ENCODE measurements at regions not wholly inside any gene's neighbourhood (a gene's known extent, or its start where the extent isn't known, plus 50 kb on each side); places are given as distances from the start of the nearest gene placed in this dataset.

DNA sequence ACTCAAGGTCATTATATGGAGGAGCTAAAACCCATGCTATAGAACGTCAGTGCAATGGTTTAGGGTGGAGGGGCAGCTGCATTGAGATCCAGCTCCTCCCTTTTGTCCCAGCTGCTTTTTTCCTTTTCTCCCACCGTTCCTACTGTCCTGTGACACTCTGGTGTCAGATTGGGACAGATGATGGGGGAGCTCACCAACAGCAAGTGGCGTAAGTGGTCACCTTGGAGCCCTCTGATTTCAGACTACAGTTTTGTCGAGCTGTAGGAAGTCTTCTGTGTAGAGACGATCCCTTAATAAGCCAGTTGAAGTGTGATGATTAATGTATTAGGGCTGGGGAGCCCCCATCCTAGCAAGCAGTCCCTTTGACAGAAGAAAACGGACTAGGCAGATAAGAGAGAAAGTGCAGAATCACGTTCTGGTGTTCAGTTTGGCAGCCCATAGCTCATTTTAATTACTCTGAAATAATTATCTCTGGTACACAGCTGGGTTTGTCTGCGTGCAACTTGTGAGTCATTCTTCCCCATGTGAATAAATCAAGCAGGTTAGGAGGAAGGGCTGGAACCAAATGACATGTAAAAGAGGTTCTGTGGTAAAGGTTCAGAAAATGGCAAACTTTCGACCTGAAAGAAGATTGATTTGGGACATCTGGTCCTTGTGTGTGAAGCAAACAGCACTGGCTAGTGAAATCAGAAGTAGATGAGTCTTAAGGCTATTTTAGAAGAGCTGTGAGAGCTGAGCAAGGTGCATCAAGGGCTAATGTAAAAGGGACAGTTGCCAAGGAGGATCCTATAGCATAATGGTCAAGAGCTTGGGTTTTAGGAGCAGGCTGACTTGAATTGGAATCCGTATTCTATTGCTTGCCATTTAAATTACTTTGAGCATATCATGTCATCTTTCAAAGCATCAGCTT lies 241.4 kb downstream of the EDEM1 start:
- no peak for DNase-seq (ENCODE audit: low read depth)

DNA sequence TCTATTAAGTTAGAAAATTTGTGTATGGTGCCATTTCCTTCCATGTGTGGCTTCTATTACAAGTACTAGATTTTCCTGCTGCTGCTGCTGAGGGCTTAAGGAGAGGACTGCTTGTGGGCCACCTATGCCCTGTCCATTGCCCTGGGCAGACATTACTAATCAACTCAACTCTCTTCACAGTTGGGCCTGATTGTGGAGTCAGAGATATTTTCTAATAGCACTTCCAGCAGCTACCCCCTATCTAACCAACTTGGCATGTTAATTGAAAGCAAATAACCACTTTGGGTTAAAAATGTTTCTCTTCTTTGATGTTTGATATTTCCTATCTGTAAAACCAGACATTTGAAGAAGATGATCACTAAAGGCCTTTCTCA lies 242.0 kb downstream of the EDEM1 start:
- no peak for DNase-seq (ENCODE audit: low read depth)

DNA sequence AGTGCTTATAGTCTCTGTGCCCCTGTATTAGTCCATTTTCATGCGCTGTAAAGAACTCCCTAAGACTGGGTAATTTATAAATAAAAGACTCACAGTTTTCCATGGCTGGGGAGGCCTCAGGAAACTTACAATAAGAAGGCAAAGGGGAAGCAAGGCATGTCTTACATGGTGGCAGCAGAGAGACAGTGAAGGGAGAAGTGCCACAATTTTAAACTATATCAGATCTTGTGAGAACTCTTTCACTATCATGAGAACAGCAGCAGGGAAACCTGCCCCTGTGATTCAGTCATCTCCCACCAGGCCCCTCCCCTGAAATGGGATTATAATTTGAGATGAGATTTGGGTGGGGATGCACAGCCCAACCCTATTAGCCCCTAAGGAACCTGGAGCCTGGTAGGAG lies 243.2 kb downstream of the EDEM1 start:
- DNase-seq (ENCODE audit: low read depth) = no peak

DNA sequence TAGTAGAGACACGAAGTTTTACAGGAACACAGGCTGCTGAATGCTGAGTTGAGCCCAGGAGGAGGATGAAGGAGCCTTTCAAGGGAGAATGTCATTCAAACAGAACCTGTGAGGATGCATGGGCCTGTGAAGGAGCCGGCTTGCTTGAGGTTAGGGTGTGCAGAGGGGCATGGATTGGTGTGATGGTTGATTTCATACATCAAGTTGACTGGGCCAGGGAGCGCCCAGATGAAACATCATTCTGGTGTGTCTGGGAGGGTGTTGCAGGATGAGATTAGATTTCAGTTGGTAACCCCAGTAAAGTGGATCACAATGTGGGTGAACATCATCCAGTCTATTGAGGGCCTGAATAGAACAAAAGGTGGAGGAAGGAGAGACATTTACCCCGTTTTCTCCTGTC lies 243.6 kb downstream of the EDEM1 start:
- no peak for DNase-seq (ENCODE audit: low read depth)

DNA sequence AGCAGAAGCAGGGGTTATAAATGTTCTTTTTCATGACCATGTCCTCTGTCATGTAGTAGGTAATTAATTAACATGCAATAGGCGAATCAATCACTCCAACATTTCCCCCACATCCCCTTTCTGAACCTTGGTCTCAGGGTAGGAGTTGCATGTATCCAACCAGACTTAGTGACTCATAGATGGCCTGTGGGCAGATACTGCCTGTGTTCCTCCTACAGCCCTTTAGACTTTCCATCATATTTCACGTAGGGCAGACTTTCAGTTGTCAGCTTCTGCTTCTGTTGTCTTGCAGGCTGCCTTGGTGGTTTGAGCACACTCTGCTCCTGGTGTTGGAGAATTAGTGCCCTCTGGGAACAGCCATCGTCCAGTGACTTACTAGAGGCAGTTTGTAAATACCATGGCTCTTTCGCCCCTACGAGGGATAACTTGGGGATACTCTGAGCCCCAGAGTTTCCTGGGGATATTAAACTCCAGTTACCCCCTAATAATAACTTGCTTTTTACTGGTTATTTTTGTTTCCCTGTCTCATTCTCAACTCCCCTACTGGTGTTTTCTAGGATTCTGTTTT lies 244.4 kb downstream of the EDEM1 start:
- DNase-seq (ENCODE audit: low read depth) = no peak

DNA sequence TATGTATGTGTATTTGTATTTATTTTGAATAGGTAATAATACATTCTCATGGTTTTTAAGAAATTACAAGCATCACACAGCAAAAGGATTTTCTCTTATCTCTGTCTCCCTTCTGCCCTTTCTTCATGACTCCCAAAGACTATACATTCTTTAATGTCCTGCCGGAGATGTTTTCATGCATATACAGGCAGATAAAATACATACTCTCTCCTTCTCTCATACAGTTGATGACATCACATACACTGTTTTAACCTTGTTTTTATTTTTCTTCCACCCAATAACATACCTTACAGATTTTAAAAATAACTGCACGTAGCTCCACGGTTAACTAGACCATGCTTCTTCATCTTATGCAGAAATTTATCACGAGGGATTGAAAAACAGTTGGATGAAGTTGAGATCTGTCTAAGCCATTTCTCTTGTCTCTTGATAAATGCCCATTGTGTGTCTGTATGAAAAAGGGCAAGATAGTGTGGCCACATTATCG lies 249.8 kb downstream of the EDEM1 start:
- DNase-seq (ENCODE audit: low read depth) = no peak

DNA sequence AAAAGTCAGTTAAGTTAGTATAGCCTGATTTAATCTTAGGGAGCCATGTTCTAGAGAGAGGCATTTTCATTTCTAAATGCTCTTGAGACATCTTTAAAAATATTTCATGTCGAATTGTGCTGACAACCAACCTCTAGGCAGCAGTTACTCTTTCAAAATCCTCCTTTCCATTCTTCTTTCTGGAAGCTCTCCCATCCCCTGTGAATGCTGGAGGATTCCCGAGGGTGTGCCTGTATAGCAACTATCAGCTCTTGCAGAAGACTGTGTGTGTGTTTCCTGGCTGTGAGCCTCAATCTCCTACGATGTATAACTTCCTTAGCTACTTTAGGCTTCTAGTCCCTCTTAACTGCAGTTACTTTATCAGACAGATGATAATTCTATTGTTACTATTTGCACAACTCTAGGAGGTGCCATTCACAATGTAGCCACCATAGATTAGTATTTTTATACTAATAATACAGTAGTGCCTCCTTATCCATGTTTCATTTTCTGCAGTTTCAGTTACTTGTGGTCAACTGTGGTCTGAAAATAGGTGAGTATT lies 250.3 kb downstream of the EDEM1 start:
- DNase-seq (ENCODE audit: low read depth) = no peak

DNA sequence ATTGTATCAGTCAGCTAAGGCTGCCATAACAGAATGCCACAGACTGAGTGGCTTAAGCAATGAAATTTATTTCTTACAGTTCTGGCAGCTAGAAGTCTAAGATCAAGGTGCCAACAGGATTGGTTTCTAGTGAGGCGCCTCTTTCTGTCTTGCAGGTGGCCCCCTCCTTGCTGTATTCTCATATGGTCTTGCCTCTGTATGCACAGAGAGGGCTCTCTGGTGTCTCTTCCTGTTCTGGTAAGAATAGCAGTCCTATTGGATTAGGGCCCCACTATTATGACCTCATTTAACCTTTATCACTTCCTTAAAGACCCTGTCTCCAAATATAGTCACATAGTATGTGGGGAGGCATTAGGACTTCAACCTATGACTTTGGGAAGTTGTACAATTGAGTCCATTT lies 253.9 kb downstream of the EDEM1 start:
- DNase-seq (ENCODE audit: low read depth) = no peak

DNA sequence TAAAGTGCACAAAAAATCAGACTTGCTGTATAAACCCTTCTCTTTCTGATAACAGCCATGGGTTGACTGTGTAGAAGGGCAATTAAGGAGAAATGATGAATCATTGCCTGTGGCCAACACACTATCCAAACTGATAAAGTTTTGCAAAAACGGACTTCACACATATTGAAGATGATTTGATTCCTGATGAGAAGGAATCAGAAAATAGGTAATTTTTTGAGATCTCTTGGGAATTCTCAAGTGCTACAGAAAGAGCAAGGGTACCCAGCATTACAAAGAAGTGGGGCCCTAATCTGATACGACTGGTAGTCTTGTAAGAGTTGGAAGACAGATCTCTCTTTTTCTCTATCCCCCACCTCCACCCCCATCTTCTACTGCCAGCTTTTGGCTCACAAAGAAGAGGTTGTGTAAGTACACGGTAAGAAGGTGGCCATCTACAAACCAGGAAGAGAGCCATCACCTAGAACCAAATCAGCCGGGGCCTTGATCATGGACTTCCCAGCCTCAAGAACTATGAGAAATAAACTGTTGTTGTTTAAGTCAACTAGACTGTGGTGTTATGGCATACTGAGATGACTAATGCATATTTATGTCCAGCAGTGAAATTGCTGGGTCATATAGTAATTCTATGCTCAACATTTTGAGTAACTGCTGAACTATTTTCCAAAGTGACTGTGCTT lies 254.7 kb downstream of the EDEM1 start:
- no peak for DNase-seq (ENCODE audit: low read depth)

DNA sequence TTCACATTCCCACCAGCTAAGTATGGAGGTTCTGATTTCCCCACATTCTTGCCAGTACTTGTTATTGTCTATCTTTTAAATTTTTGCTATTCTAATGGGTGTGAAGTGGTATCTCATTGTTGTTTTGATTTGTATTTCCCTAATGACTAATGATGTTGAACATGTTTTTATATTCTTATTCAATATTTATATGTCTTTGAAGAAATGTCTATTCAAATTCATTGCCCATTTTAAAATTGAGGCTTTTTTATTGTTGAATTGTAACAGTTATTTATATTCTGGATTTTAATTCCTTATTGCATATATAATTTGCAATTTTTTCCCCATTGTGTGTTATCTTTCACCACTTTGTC lies 255.3 kb downstream of the EDEM1 start:
- DNase-seq (ENCODE audit: low read depth) = no peak

DNA sequence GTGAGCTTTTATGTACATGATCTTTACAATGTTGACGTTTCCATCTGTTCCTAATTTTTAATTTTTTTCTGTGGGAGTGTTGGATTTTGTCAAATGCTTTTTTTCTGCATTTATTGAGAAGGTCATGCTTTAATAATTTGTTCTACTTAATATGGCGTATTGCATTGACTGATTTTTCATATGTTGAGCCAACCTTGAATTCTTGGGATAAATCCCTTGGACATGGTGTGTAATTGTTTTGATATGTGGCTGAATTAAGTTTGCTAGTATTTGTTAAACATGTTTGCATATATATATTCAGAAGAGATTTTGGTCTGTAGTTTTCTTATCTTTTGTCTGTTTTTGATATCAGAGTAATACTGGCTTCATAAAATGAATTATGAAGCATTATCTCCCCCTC lies 256.7 kb downstream of the EDEM1 start:
- DNase-seq (ENCODE audit: low read depth) = no peak

DNA sequence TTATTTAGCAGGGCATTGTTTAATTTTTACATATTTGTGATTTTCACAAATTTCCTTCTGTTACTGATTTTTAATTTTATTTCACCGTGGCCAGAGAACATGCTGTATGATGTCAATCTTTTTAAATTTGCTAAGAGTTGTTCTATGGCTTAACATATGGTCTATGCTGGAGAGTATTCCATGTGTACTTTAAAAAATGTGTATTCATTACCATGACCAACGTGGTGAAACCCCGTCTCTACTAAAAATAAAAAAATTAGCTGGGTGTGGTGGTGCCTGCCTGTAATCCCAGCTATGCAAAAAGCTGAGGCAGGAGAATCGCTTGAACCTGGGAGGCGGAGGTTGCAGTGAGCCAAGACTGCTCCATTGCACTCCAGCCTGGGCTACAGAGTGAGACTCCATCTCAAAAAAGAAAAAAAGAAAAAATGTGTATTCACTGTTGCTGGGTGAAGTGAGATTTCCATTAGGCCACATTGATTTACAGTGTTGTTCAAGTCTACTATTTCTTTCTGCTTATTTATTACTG lies 258.2 kb downstream of the EDEM1 start:
- no peak for DNase-seq (ENCODE audit: low read depth)

DNA sequence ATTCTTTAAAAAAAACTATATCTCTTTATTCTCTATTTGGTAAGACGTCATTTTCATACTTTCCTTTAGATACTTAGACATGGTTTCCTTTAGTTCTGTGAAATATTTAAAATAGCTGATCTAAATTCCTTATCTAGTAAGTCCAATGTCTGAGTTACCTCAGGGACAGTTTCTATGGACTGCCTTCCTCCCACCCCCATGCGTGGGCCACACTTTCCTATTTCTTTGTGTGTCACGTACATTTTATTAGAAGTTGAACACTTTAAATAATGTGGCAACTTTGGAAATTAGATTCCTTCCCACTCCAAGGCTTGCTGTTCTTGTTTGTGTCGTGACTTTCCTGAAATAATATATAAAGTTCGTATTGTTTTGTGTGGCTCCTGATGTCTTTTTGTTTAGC lies 260.7 kb downstream of the EDEM1 start:
- no peak for DNase-seq (ENCODE audit: low read depth)

DNA sequence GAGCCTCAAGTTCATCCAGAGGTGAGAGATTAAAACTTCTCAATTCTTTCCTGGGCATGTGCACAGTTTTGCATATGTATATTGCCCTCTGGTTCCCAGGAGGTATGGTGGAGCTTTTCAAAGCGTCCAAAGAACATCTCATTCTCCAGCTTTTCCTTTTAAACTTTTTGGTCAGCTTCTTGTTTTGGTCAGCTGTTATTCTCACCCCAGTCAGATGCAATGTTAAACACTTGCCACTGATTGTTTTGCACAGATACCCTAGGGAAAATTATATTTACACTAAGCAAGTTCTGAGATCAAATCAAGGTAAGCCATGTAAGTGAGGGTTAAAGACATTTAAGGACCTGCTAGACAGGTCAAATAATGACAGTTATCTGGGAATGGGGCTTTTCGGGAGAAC lies 261.3 kb downstream of the EDEM1 start:
- DNase-seq (ENCODE audit: low read depth) = no peak

DNA sequence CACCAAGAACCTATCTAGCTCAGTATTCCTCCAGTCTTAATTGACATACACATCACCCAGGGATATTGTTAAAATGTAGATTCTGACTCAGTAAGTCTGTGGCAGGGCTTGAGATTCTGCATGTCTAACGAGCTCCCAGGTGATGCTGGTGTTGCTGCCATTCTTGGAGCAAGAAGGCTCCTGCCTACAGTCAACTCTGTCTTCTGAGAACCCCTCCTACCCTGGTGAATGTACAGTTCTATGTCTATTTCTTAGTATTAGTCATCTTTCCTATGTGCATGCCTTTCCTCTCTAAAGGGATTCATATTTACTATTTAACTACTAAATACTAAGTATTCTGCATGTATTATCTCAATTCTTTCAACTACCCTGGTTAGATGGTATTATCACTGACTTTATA lies 268.7 kb downstream of the EDEM1 start:
- no peak for DNase-seq (ENCODE audit: low read depth)

DNA sequence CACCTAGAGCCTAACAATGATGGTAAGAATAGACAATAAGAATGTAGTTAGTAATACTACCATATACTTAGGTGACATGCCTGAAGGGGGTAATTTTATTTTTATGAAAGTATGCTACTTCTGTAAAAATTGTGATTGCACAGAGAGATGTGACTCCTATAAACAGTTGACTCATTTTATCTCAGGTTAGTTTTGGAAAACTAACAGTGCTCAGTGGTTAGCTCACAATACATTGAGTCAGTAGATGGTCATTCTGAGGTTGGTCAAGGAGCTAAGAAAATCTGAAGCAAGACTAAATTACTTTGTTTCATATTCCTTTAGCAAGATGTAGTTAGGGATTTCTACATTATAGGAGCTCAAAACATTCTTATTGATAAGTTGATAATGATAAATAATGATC lies 271.0 kb downstream of the EDEM1 start:
- DNase-seq (ENCODE audit: low read depth) = no peak

DNA sequence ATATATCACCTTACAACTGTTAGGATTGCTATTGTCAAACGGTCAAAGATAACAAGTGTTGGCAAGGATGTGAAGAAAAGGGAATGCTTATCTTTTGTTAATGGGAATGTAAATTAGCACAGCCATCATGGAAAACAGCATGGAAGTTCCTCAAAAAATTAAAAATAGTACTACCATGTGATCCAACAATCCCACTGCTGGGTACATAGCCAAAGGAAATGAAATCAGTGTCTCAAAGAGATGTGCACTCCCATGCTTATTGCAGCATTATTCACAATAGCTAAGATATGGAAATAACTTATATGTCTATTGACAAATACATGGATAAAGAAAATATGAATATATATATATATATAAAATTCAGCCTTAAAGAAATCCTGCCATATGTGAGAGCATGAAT lies 274.6 kb downstream of the EDEM1 start:
- no peak for DNase-seq (ENCODE audit: low read depth)

DNA sequence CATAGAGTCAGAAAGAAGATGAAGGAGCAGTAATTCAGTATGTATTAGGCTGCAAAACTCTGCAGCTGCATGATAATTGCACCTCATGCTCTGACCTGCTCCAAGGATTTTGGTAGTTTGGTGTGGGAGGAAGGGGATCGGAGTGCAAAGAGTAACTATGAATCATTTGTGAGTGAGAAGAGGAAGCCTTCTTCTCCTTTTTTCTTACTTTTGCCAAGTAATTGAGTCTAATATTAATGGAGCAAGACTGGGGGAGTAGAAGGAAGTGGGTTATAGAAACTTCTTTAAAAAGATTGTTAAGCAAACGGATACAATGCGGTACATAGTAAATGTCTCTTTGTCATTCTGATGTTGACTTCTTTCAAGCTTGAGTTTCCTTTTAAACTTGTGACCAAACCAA lies 276.5 kb downstream of the EDEM1 start:
- no peak for DNase-seq (ENCODE audit: low read depth)

DNA sequence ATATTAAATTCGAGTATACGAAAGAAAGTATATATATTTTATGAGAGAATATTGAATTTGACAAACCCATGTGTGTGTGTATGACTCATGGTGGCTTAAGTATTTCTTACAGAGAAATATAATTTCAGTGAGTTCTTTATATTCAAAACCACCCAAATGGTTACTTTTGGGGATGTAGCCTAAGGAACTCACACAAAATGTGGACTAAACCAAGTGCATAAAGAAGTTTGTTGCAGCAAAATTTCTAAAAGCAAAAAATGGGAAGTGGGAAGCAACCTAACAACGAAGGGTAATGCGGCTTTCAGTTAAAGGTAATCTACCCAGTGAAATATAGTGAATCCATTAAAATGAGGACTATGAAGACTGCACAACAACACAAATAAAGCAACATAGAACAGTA lies 277.1 kb downstream of the EDEM1 start:
- DNase-seq (ENCODE audit: low read depth) = no peak

DNA sequence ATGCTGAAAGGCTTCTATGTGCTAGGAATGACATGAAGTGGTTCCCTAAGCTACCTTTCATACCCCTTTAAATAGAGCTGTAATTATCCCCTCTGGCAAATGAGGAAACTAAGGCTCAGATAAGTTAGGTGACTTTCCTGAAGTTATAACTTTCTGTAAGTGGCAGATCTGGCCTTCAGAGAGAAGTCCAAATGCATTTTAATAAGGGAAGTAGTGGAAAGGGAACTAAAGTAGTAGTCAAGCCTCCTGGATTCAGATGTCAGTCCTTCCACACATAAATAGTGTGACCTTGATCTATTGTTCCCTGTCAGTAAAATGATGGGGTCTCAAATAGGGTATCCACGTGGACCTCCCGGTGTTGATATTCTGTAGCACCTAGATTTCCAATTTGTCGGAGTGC lies 277.7 kb downstream of the EDEM1 start:
- no peak for DNase-seq (ENCODE audit: low read depth)

DNA sequence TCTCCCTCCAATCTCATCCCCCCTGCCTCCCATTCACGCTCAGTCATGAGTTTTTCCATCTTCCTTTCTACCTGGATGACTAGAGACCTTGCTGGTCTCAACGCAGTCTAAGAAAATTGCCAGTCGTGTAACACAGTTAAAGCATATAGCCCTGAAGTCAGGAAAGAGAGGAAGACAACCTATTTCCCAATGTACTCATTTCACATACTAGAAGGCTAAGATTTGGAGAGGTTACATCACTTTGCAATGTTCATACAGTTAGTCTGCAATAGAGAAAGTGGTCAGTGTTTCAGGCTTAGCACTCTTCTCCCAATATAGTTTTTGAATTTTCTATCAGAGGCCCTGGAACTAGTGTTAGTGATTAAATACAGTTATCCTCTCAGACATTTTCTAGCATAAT lies 278.6 kb downstream of the EDEM1 start:
- no peak for DNase-seq (ENCODE audit: low read depth)

DNA sequence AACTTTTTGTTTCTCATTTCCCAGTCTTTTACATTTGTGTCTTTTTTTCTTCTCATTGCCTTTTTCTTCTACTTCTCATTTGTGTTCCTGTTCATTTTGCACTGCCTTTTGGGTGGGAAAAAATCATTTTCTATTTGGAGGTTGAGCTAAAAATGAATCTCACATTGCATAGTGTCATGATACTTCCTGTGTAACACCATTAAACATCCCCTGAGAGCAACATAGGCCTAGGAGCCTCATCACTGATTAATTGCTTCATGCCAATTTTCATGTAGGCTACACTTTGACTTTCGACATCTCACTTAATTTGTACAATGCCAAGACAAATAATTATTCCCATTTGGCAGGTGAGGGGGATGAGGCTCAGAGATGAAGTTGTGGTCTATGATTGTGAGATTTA lies 279.2 kb downstream of the EDEM1 start:
- DNase-seq (ENCODE audit: low read depth) = no peak

DNA sequence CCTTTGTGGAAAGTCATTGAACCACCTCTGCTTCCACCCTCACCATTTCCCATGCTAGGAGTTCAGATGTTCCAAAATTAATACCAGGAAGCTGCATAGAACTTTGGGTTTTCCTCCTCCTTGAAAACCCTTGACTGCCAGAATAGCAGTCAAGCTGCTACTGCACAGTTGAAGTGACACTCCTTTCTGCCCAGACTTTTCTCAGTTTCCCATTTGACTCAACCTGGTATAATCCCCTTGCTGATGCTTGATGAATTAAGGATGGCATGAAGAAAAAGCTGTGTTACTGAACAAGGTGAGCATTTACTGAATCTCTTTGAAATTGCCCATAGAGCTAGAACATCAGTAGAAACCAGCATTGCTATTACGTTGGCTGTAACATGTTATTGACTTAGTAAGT lies 286.0 kb downstream of the EDEM1 start:
- no peak for DNase-seq (ENCODE audit: low read depth)

All from amniotic epithelial cell (primary cell).